Chondrocyte (in vitro differentiated cells): ENCODE measurements at regions not wholly inside any gene's neighbourhood (a gene's known extent, or its start where the extent isn't known, plus 50 kb on each side); places are given as distances from the start of the nearest gene placed in this dataset.
"Not testable (repeated sequence)": the region's sequence is repeated elsewhere in the genome, so short reads cannot be mapped to it uniquely, and the experiment has no call there.

Source experiments
- DNase-seq: peaks from one replicate; pipeline ENCODE4 v3.0.0; 2021; ENCODE audit warnings: mixed read lengths, low spot score
- H3K27ac Mint-ChIP-seq: one replicate; pipeline ENCODE4 v1.8.0; 2021; ENCODE audit warnings: mild to moderate bottlenecking, moderate library complexity, mixed read lengths; ENCODE audit not compliant: unreplicated experiment
- H3K27me3 Mint-ChIP-seq: 2 replicates; pipeline ENCODE4 v1.8.0; 2021; ENCODE audit warnings: low read depth, mixed read lengths
- H3K36me3 Mint-ChIP-seq: 2 replicates; pipeline ENCODE4 v1.8.0; 2021; ENCODE audit warnings: low read depth, mixed read lengths
- H3K4me1 Mint-ChIP-seq: 2 replicates; pipeline ENCODE4 v1.8.0; 2021; ENCODE audit warnings: low read depth, mild to moderate bottlenecking, mixed read lengths
- H3K4me3 Mint-ChIP-seq: one replicate; pipeline ENCODE4 v1.8.0; 2021; ENCODE audit warnings: mild to moderate bottlenecking, moderate library complexity, mixed read lengths; ENCODE audit not compliant: unreplicated experiment
- H3K9me3 Mint-ChIP-seq: 2 replicates; pipeline ENCODE4 v1.8.0; 2021; ENCODE audit warnings: low read depth, mixed read lengths
- TF ChIP-seq, protein P1 (sequence below): fragments of 200-600 bp; sonication (generic); IDR thresholded peaks from 2 replicates; pipeline ENCODE4 v1.5.0; 2021; ENCODE audit warnings: antibody characterized with exemption, mild to moderate bottlenecking, moderate library complexity

DNA sequence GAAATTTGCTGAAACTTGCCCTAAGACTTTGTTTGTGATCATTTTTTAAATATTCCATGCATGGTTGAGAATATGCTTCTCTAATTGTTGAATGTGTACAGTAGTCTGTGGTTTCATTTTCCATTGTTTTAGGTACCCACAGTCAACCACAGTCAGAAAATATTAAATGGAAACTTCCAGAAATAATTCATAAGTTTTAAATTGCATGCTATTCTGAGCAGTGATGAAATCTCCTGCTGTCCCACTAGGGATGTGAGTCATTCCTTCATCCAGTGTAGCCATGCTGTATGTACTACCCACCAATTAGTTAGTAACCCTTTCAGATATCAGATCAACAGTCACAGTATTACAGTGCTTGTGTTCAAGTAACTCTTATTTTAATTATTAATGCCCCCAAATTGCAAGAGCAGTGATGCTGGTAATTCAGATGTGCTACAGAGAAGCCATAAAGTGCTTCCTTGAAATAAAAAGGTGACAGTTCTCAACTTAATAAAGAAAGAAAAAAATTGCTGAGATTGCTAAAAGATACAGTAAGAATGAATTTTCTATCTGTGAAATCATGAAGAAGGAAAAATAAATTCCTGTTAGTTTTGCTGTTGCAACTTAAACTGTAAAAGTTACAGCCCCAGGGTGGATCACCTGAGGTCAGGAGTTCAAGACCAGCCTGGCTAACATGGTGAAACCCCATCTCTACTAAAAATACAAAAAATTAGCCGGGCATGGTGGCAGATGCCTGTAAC lies 79.9 kb upstream of the FBXL17 start:
- no peaks in the 10 kb centered on the region for H3K9me3 Mint-ChIP-seq
- H3K27ac Mint-ChIP-seq = peak overlapping the region; percentile 39
- TF ChIP-seq, protein P1, sequence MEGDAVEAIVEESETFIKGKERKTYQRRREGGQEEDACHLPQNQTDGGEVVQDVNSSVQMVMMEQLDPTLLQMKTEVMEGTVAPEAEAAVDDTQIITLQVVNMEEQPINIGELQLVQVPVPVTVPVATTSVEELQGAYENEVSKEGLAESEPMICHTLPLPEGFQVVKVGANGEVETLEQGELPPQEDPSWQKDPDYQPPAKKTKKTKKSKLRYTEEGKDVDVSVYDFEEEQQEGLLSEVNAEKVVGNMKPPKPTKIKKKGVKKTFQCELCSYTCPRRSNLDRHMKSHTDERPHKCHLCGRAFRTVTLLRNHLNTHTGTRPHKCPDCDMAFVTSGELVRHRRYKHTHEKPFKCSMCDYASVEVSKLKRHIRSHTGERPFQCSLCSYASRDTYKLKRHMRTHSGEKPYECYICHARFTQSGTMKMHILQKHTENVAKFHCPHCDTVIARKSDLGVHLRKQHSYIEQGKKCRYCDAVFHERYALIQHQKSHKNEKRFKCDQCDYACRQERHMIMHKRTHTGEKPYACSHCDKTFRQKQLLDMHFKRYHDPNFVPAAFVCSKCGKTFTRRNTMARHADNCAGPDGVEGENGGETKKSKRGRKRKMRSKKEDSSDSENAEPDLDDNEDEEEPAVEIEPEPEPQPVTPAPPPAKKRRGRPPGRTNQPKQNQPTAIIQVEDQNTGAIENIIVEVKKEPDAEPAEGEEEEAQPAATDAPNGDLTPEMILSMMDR = no peak
- no peaks in the 10 kb centered on the region for H3K27me3 Mint-ChIP-seq
- peaks cover 11% of the 10 kb centered on the region for H3K4me1 Mint-ChIP-seq
- H3K36me3 Mint-ChIP-seq = no peaks in the 10 kb centered on the region
- no peak overlapping the region for H3K4me3 Mint-ChIP-seq
- DNase-seq = no peak

DNA sequence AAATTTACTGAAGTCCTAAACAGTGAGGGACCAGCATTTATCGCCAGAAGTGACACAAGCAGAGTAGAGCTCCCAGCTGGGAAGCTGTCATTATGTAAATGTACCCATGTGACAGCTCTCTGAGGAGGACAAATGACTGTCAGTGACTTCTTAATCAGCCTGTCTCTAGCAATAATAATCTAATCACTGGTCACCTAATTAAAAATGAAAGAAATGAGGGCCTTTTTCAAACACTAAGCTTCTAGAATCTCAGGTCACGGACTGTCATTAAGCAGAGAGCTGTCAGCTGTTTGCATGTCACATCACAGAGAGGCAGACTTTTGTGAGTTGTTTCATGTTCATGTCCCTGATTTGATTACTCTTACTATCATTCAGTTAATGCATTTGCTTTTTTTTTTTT lies 77.9 kb upstream of the FBXL17 start:
- peaks cover 11% of the 10 kb centered on the region for H3K9me3 Mint-ChIP-seq

DNA sequence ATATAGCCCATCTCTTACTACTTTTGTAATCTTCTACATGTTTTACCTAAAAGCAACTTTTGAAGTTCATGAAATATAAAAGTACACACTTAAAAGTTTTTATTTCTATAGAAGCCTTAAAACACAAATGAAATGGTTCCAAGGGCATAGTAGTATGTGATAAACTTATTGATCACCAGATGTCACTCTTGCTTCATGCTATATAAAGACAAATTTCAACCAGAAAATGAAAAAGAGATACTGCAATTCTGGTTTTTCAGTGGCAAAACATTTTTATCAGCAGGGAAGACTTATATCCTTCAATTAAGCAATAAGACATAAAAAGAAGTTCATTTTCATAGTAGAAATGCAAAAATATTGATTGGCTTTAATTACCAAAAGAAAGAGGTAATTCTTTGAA lies 69.4 kb upstream of the FBXL17 start:
- TF ChIP-seq, protein P1 = peak; percentile 56
- Mint-ChIP-seq H3K9me3 (peaks cover 15% of the 10 kb centered on the region), H3K4me3 (no peak overlapping the region), H3K27me3 (peaks cover 12% of the 10 kb centered on the region), H3K27ac (no peak overlapping the region), H3K36me3 (peaks cover 7% of the 10 kb centered on the region), H3K4me1 (no peaks in the 10 kb centered on the region)
- DNase-seq = no peak

More for the DNA sequence above, 77.9 kb upstream of the FBXL17 start:
- Mint-ChIP-seq H3K27ac (no peak overlapping the region), H3K4me3 (no peak overlapping the region), H3K4me1 (peaks cover 11% of the 10 kb centered on the region), H3K27me3 (no peaks in the 10 kb centered on the region), H3K36me3 (no peaks in the 10 kb centered on the region)
- TF ChIP-seq, protein P1 = no peak
- no peak for DNase-seq

DNA sequence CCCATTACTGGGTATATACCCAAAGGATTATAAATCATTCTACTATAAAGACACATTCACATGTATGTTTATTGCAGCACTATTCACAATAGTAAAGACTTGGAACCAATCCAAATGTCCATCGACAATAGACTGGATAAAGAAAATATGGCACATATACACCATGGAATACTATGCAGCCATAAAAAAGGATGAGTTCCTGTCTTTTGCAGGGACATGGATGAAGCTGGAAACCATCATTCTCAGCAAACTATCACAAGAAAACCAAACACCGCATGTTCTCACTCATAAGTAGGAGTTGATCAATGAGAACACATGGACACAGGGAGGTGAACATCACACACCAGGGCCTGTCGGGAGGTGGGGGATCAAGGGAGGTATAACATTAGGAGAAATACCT lies 62.2 kb upstream of the FBXL17 start:
- peaks cover 15% of the 10 kb centered on the region for H3K9me3 Mint-ChIP-seq
- not testable (repeated sequence) for DNase-seq, H3K36me3 Mint-ChIP-seq, H3K27ac Mint-ChIP-seq, H3K4me1 Mint-ChIP-seq, H3K4me3 Mint-ChIP-seq, H3K27me3 Mint-ChIP-seq

DNA sequence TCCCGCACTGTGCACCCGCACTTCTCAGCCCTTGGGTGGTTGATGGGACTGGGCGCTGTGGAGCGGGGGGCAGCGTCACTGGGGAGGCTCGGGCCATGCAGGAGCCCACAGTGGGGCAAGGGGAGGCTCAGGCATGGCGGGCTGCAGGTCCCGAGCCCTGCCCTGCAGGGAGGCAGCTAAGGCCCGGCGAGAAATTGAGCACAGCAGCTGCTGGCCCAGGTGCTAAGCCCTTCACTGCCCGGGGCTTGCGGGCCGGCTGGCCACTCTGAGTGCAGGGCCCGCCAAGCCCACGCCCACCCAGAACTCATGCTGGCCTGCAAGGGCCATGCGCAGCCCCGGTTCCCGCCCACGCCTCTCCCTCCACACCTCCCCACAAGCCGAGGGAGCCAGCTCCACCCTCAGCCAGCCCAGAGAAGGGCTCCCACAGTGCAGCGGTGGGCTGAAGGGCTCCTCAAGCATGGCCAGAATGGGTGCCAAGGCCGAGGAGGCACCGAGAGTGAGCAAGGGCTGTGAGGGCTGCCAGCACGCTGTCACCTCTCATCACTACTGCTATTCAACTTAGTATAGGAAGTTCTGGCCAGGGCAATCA lies 60.3 kb upstream of the FBXL17 start:
- H3K27ac Mint-ChIP-seq, H3K4me3 Mint-ChIP-seq, H3K36me3 Mint-ChIP-seq, H3K27me3 Mint-ChIP-seq, DNase-seq, H3K4me1 Mint-ChIP-seq: not testable (repeated sequence)
- H3K9me3 Mint-ChIP-seq = peaks cover 18% of the 10 kb centered on the region

DNA sequence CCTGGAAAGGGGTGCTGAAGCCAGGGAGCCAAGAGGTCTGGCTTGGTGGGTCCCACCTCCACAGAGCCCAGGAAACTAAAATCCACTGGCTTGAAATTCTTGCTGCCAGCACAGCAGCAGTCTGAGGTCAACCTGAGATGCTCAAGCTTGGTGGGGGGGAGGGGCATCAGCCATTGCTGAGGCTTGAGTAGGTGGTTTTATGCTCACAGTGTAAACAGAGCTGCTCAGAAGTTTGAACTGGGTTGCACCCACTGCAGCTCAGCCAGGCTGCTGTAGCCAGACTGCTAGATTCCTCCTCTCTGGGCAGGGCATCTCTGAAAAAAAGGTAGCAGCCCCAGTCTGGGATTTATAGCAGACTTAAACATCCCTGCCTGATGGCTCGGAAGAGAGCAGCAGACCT lies 55.5 kb upstream of the FBXL17 start:
- TF ChIP-seq, protein P1 = no peak
- no peak overlapping the region for H3K27ac Mint-ChIP-seq
- no peak for DNase-seq
- peaks cover 9% of the 10 kb centered on the region for H3K4me1 Mint-ChIP-seq
- H3K36me3 Mint-ChIP-seq = peaks cover 2% of the 10 kb centered on the region
- no peaks in the 10 kb centered on the region for H3K27me3 Mint-ChIP-seq
- H3K9me3 Mint-ChIP-seq = peaks cover 6% of the 10 kb centered on the region
- no peak overlapping the region for H3K4me3 Mint-ChIP-seq
